Right lobe of liver (tissue), 4 donors: ENCODE measurements at regions not wholly inside any gene's neighbourhood (a gene's known extent, or its start where the extent isn't known, plus 50 kb on each side); places are given as distances from the start of the nearest gene placed in this dataset.

Source experiments
- CTCF ChIP-seq, 4 donors: fragments of 200-600 bp in 3 of 4; fragments of 450-650 bp in 1 of 4; IDR thresholded peaks; one replicate each; pipeline versions ENCODE4 v1.5.1 to v1.8.0; 2016 to 2022; ENCODE audit warnings: antibody characterized with exemption in 4 of 4, mild to moderate bottlenecking in 2 of 4
- POLR2A ChIP-seq: fragments of 450-650 bp; IDR thresholded peaks from one replicate; pipeline ENCODE4 v1.6.1; 2017; ENCODE audit warnings: antibody characterized with exemption, mild to moderate bottlenecking
- donor health status: DM: no; HTN: no; CAD: no.
- donor health status: DM: no; HTN: no; CAD: no.
- donor health status: DM: no; HTN: yes; CAD: no.

GRCh38 chr1:60906526-60906925, 175.8 kb upstream of the NFIA start:
- TF ChIP-seq CTCF (IDR thresholded peaks at IDR 0.05) (no peak), POLR2A (no peak)
